GM23338 (cell line): ENCODE measurements at regions not wholly inside any gene's neighbourhood (a gene's known extent, or its start where the extent isn't known, plus 50 kb on each side); places are given as distances from the start of the nearest gene placed in this dataset.
"Not testable (repeated sequence)": the region's sequence is repeated elsewhere in the genome, so short reads cannot be mapped to it uniquely, and the experiment has no call there.

Source experiments
- CREB1 ChIP-seq: fragments of 250-450 bp; sonication (Bioruptor Pico); IDR thresholded peaks from 2 replicates; pipeline ENCODE4 v1.5.0; 2020; ENCODE audit warnings: low read depth, mild to moderate bottlenecking, moderate library complexity
- EZH2 ChIP-seq: fragments of 200-600 bp; sonication (generic); IDR thresholded peaks from one replicate; pipeline ENCODE4 v1.8.0; 2017; ENCODE audit warnings: antibody characterized with exemption, mild to moderate bottlenecking, low read depth; ENCODE audit not compliant: unreplicated experiment
- EZH2phosphoT487 ChIP-seq: fragments of 200-600 bp; sonication (generic); IDR thresholded peaks from one replicate; pipeline ENCODE4 v1.8.1; 2018; ENCODE audit warnings: antibody characterized with exemption; ENCODE audit not compliant: unreplicated experiment
- JUNB ChIP-seq: IDR thresholded peaks from one replicate; pipeline ENCODE4 v1.6.1; 2016; ENCODE audit warnings: antibody characterized with exemption; ENCODE audit not compliant: unreplicated experiment
- POLR2AphosphoS5 ChIP-seq: IDR thresholded peaks from 2 replicates; pipeline ENCODE4 v1.6.1; 2016; ENCODE audit warnings: antibody characterized with exemption, low read depth
- STAT1 ChIP-seq: IDR thresholded peaks from one replicate; pipeline ENCODE4 v1.6.1; 2016; ENCODE audit warnings: antibody characterized with exemption; ENCODE audit not compliant: unreplicated experiment
- ZNF114 ChIP-seq: fragments of 250-450 bp; sonication (Bioruptor Pico); IDR thresholded peaks from 2 replicates; pipeline ENCODE4 v1.5.0; 2020; ENCODE audit warnings: mild to moderate bottlenecking, moderate library complexity
- ZNF331 ChIP-seq: fragments of 250-450 bp; sonication (Bioruptor Pico); IDR thresholded peaks from 2 replicates; pipeline ENCODE4 v1.5.0; 2020; ENCODE audit warnings: low read depth, mild to moderate bottlenecking, moderate library complexity
- TF ChIP-seq, protein P1 (sequence below), 2 experiments: fragments of 200-600 bp in 1 of 2; sonication (generic) in 1 of 2; conservative IDR thresholded peaks; 2 replicates each; pipeline versions ENCODE4 v1.5.1 to v1.6.1; 2016 to 2017; ENCODE audit warnings: antibody characterized with exemption in 2 of 2, low read depth in 2 of 2, mild to moderate bottlenecking in 2 of 2, moderate library complexity in 1 of 2
- TF ChIP-seq, protein P2 (sequence below): IDR thresholded peaks from one replicate; pipeline ENCODE4 v1.6.1; 2018; ENCODE audit warnings: antibody characterized with exemption; ENCODE audit not compliant: unreplicated experiment

DNA sequence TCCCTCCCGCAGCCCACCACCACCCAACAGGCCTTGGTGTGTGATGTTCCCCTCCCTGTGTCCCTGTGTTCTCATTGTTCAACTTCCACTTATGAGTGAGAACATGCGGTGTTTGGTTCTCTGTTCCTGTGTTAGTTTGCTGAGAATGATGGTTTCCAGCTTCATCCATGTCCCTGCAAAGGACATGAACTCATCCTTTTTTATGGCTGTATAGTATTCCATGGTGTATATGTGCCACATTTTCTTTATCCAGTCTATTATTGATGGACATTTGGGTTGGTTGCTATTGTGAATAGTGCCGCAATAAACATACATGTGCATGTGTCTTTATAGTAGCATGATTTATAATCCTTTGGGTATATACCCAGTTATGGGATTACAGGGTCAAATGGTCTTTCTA is 59.1 kb upstream of the RHOBTB1 start:
- not testable (repeated sequence) for TF ChIP-seq EZH2; POLR2AphosphoS5; STAT1; EZH2phosphoT487; ZNF114; CREB1 (CRISPR knock-in tag); ZNF331 (CRISPR knock-in tag); JUNB
- TF ChIP-seq, protein P1, sequence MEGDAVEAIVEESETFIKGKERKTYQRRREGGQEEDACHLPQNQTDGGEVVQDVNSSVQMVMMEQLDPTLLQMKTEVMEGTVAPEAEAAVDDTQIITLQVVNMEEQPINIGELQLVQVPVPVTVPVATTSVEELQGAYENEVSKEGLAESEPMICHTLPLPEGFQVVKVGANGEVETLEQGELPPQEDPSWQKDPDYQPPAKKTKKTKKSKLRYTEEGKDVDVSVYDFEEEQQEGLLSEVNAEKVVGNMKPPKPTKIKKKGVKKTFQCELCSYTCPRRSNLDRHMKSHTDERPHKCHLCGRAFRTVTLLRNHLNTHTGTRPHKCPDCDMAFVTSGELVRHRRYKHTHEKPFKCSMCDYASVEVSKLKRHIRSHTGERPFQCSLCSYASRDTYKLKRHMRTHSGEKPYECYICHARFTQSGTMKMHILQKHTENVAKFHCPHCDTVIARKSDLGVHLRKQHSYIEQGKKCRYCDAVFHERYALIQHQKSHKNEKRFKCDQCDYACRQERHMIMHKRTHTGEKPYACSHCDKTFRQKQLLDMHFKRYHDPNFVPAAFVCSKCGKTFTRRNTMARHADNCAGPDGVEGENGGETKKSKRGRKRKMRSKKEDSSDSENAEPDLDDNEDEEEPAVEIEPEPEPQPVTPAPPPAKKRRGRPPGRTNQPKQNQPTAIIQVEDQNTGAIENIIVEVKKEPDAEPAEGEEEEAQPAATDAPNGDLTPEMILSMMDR (conservative IDR thresholded peaks at IDR 0.05; ENCODE audit: low read depth in 2 of 2): not testable (repeated sequence)
- TF ChIP-seq, protein P2, sequence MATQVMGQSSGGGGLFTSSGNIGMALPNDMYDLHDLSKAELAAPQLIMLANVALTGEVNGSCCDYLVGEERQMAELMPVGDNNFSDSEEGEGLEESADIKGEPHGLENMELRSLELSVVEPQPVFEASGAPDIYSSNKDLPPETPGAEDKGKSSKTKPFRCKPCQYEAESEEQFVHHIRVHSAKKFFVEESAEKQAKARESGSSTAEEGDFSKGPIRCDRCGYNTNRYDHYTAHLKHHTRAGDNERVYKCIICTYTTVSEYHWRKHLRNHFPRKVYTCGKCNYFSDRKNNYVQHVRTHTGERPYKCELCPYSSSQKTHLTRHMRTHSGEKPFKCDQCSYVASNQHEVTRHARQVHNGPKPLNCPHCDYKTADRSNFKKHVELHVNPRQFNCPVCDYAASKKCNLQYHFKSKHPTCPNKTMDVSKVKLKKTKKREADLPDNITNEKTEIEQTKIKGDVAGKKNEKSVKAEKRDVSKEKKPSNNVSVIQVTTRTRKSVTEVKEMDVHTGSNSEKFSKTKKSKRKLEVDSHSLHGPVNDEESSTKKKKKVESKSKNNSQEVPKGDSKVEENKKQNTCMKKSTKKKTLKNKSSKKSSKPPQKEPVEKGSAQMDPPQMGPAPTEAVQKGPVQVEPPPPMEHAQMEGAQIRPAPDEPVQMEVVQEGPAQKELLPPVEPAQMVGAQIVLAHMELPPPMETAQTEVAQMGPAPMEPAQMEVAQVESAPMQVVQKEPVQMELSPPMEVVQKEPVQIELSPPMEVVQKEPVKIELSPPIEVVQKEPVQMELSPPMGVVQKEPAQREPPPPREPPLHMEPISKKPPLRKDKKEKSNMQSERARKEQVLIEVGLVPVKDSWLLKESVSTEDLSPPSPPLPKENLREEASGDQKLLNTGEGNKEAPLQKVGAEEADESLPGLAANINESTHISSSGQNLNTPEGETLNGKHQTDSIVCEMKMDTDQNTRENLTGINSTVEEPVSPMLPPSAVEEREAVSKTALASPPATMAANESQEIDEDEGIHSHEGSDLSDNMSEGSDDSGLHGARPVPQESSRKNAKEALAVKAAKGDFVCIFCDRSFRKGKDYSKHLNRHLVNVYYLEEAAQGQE: not testable (repeated sequence)
